SHP77 treated with DMSO at 0.1 percent for 48 hours (cell line): ENCODE measurements at regions not wholly inside any gene's neighbourhood (a gene's known extent, or its start where the extent isn't known, plus 50 kb on each side); places are given as distances from the start of the nearest gene placed in this dataset.
"Not testable (repeated sequence)": the region's sequence is repeated elsewhere in the genome, so short reads cannot be mapped to it uniquely, and the experiment has no call there.

Experiments used
- DNase-seq: peaks from one replicate; lab custom pipeline; 2025; lab: John Stamatoyannopoulos, UW

DNA sequence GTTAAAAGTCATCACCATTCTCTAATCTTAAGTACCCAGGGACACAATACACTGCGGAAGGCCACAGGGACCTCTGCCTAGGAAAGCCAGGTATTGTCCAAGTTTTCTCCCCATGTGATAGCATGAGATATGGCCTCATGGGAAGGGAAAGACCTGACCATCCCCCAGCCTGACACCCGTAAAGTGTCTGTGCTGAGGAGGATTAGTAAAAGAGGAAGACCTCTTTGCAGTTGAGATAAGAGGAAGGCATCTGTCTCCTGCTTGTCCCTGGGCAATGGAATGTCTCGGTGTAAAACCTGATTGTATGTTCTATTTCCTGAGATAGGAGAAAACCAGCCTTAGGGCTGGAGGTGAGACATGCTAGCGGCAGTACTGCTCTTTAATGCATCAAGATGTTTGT, 1398.1 kb downstream of the UQCRFS1 start:
- not testable (repeated sequence) for DNase-seq

GRCh38 chr19:27814274-27814673, 1398.7 kb downstream of the UQCRFS1 start:
- not testable (repeated sequence) for DNase-seq

GRCh38 chr19:27806471-27807070, 1406.4 kb downstream of the UQCRFS1 start:
- DNase-seq = no peak

DNA sequence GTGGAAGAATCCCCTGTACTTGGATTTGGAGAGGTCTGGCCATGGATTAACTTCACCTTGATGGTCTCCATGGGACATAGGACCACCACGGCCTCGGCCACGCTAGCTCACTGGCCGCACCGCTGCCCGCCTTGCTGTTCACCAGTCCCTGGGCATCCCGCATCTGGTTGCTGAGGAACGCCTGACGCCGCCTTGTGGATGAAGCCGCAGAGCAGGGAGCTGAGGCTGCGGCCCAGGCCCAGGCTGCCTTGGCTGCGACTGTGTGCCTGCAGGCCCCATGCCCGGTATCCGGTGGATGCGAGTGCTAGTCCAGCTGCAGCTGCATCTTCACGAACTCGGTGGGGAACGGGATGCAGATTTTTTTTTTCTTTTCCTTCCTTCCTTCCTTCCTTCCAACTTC, 1407.1 kb downstream of the UQCRFS1 start:
- DNase-seq = no peak

DNA sequence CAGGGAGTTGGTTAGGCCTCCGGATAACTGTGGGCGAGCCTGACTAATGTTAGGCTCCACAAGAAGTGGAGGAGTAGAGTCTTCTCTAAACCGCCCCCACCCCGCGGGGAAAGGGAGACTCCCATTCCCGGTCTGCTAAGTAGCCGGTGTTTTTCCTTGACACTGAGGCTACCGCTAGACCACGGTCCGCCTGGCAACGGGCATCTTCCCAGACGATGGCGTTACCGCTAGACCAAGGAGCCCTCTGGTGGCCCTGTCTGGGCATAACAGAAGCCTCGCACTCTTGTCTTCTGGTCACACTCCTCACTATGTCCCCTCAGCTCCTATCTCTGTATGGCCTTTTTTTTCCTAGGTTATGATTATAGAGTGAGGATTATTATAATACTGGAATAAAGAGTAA, 1410.7 kb downstream of the UQCRFS1 start:
- DNase-seq = not testable (repeated sequence)

- no peak for DNase-seq
Observed at GRCh38 chr19:27796540-27796939, 1416.4 kb downstream of the UQCRFS1 start.

DNA sequence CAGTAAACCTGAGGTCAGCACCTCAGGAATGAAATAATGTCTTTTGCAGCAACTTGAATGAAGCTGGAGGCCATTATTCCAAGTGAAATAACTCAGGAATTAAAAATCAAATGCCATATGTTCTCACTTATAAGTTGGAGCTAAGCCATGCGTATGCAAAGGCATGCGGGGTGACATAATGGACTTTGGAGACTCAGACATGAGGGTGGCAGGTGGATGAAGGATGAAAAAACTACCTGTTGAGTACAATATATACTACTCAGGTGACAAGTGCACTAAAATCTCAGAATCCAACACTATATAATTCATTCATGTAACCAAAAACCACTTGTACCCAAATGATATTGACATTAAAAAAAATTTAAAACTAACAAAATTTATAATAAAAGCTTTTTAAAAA, 1416.9 kb downstream of the UQCRFS1 start:
- DNase-seq = no peak

- DNase-seq = no peak
Observed at GRCh38 chr19:27795369-27795768, 1417.6 kb downstream of the UQCRFS1 start.

GRCh38 chr19:27794494-27795042, 1418.4 kb downstream of the UQCRFS1 start:
- no peak for DNase-seq

- peak; percentile 86 for DNase-seq
Observed at GRCh38 chr19:27793644-27794493, 1419.1 kb downstream of the UQCRFS1 start.

GRCh38 chr19:27793128-27793643, 1419.8 kb downstream of the UQCRFS1 start:
- DNase-seq = peak; percentile 82

DNA sequence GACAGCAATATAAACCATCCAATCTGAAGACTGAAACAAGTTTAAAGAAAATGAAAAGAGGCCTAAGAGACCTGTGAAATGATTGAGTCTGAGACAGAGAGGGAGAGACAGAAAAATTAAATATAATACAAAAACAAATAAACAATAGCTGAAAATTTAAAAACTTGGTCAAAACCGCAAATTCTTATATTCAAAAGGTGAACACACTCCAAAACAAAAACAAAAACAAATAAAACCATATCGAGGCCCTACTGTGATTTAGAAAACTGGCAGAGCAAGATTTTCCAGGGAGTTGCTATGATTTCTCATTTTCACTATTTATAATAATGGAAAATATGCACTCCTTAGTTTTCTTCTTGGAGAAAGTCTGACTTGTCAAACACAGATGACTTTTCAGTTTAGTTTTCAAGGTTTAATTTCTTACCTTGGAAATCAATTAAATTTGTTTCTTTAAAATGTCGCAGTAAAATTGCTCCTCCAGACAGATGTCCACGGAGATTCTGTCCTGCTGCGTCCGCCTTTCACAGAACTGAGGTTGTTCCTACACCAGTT, 1420.3 kb downstream of the UQCRFS1 start:
- DNase-seq = no peak

DNA sequence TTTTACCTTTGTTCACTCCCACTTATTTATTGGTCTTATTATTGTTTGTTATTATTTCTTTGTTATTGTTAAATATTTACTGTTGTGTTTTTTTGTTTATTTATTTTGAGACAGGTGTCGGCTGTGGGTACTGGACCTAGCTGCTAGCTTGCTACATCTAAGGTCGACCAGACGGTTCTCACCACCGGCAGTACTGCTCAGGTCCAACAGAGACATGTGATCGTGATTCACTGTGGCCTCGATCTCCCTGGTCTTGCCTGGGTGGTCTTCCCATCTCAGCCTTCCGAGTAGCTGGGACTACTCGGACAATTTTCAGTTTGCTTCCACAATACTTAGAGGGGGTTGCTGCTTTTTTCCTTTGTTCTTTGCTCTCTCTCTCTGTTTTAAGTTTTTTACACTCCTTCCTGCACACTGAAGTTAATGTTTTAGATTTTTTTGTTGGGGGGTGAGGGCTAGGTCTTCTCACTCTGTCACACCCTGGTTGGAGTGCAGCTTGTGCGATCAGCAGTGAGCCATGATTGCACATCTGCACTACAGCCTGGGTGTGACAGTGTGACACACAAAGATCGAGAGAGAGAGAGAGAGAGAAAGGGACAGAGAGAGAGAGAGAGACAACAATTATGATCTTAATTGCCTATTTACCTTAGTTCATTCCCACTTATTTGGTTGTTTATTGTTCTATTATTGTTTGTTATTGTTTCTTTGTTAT, 1432.4 kb downstream of the UQCRFS1 start:
- DNase-seq = no peak

- DNase-seq = no peak
Observed at GRCh38 chr19:27779954-27780353, 1433.0 kb downstream of the UQCRFS1 start.

GRCh38 chr19:27777726-27778125, 1435.2 kb downstream of the UQCRFS1 start:
- DNase-seq = no peak

DNA sequence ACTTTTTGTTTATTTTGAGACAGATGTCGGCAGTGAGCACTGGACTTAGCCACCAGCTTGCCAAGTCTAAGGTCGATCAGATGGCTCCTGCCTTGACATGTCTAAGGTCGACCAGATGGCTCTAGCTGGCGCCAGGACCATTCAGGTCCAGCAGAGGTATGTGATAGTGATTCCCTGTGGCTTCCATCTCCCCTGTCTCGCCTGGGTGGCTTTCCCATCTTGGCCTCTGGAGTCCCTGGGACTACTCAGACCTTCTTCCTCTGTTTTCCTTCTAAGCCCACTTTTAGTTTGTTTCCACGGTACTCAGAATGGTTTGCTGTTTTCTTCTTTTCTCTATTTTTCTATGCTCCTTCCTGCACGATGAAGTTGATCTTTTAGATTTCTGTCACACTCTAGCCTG, 1435.7 kb downstream of the UQCRFS1 start:
- DNase-seq = no peak

GRCh38 chr19:27776524-27776923, 1436.4 kb downstream of the UQCRFS1 start:
- DNase-seq = no peak

- DNase-seq = no peak
Observed at GRCh38 chr19:27776020-27776419, 1436.9 kb downstream of the UQCRFS1 start.

GRCh38 chr19:27775395-27775794, 1437.6 kb downstream of the UQCRFS1 start:
- no peak for DNase-seq

GRCh38 chr19:27774827-27775226, 1438.1 kb downstream of the UQCRFS1 start:
- no peak for DNase-seq

DNA sequence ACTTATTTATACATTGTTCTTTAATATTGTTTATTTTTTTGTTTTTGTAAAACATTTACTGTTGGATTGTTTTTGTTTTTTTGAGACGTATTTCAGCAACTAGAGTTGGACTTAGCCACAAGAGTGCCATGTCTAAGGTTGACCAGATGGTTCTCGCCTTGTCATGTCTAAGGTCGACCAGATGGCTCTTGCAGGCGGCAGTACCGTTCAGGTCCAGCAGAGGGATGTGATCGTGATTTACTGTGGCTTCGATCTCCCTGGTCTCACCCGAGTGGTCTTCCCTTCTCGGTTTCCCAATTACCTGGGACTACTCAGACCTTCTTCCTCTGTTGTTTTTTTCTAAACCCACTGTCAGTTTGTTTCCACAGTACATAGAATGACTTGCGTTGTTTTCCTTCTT, 1438.6 kb downstream of the UQCRFS1 start:
- no peak for DNase-seq
